Myocyte (in vitro differentiated cells): ENCODE measurements at regions not wholly inside any gene's neighbourhood (a gene's known extent, or its start where the extent isn't known, plus 50 kb on each side); places are given as distances from the start of the nearest gene placed in this dataset.

Experiments used
- DNase-seq: peaks from one replicate; pipeline ENCODE4 v3.0.0-alpha.2; 2012; ENCODE audit warnings: low read depth

- DNase-seq = no peak
Observed at GRCh38 chr2:176669398-176670174, 400.3 kb downstream of the MTX2 start.

GRCh38 chr2:176675271-176675949, 406.2 kb downstream of the MTX2 start:
- no peak for DNase-seq

- DNase-seq = no peak
Observed at GRCh38 chr2:176677746-176678265, 408.6 kb downstream of the MTX2 start.

GRCh38 chr2:176678571-176678970, 409.3 kb downstream of the MTX2 start:
- DNase-seq = no peak

- DNase-seq = no peak
Observed at GRCh38 chr2:176679061-176679669, 409.9 kb downstream of the MTX2 start.

GRCh38 chr2:176680916-176681516, 411.8 kb downstream of the MTX2 start:
- DNase-seq = no peak

- no peak for DNase-seq
Observed at GRCh38 chr2:176681584-176682115, 412.4 kb downstream of the MTX2 start.

- peak; percentile 4 for DNase-seq
Observed at GRCh38 chr2:176682278-176682677, 413.0 kb downstream of the MTX2 start.

GRCh38 chr2:176683618-176684111, 414.4 kb downstream of the MTX2 start:
- no peak for DNase-seq

GRCh38 chr2:176685908-176686307, 416.7 kb downstream of the MTX2 start:
- no peak for DNase-seq

- DNase-seq = no peak
Observed at GRCh38 chr2:176686328-176686727, 417.1 kb downstream of the MTX2 start.

- DNase-seq = no peak
Observed at GRCh38 chr2:176687342-176687741, 418.1 kb downstream of the MTX2 start.

GRCh38 chr2:176687944-176688343, 418.7 kb downstream of the MTX2 start:
- DNase-seq = no peak

- no peak for DNase-seq
Observed at GRCh38 chr2:176689711-176690110, 420.5 kb downstream of the MTX2 start.

GRCh38 chr2:176691471-176691870, 422.2 kb downstream of the MTX2 start:
- no peak for DNase-seq

- DNase-seq = no peak
Observed at GRCh38 chr2:176692533-176692932, 423.3 kb downstream of the MTX2 start.

GRCh38 chr2:176699098-176699497, 429.9 kb downstream of the MTX2 start:
- DNase-seq = no peak

- DNase-seq = no peak
Observed at GRCh38 chr2:176699644-176700043, 430.4 kb downstream of the MTX2 start.

- DNase-seq = no peak
Observed at GRCh38 chr2:176702131-176702530, 432.9 kb downstream of the MTX2 start.

- DNase-seq = no peak
Observed at GRCh38 chr2:176704282-176704858, 435.1 kb downstream of the MTX2 start.
